IPS-20b (cell line): ENCODE measurements at regions not wholly inside any gene's neighbourhood (a gene's known extent, or its start where the extent isn't known, plus 50 kb on each side); places are given as distances from the start of the nearest gene placed in this dataset.
"Not testable (repeated sequence)": the region's sequence is repeated elsewhere in the genome, so short reads cannot be mapped to it uniquely, and the experiment has no call there.

Source experiments
- H3K27ac ChIP-seq: one replicate; pipeline ENCODE4 v1.5.1; 2013; ENCODE audit warnings: low read length
- H3K27me3 ChIP-seq: 2 replicates; pipeline ENCODE4 v1.6.1; 2013; ENCODE audit warnings: mild to moderate bottlenecking, low read length, inconsistent platforms; ENCODE audit not compliant: insufficient read depth
- H3K36me3 ChIP-seq: 2 replicates; pipeline ENCODE4 v1.6.1; 2013; ENCODE audit warnings: low read depth, mild to moderate bottlenecking, inconsistent platforms, low read length, moderate library complexity; ENCODE audit not compliant: insufficient read depth
- H3K4me1 ChIP-seq: 2 replicates; pipeline ENCODE4 v1.6.1; 2013; ENCODE audit warnings: mild to moderate bottlenecking, control low read depth, inconsistent platforms, low read length, moderate library complexity; ENCODE audit not compliant: insufficient read depth
- H3K4me3 ChIP-seq: 2 replicates; pipeline ENCODE4 v1.5.1; 2013; ENCODE audit warnings: mild to moderate bottlenecking, low read length, inconsistent platforms
- H3K9ac ChIP-seq: 2 replicates; pipeline ENCODE4 v1.6.1; 2013; ENCODE audit warnings: low read depth, mild to moderate bottlenecking, inconsistent platforms, low read length, moderate library complexity
- H3K9me3 ChIP-seq: 2 replicates; pipeline ENCODE4 v1.6.1; 2013; ENCODE audit warnings: mild to moderate bottlenecking, low read depth, low read length, inconsistent platforms; ENCODE audit not compliant: insufficient read depth

GRCh38 chr5:118596255-118596654 is 392.1 kb downstream of the DTWD2 start:
- Histone ChIP-seq H3K27me3 (no peaks in the 10 kb centered on the region), H3K9ac (no peak overlapping the region), H3K4me3 (no peak overlapping the region), H3K36me3 (no peaks in the 10 kb centered on the region), H3K4me1 (no peaks in the 10 kb centered on the region), H3K27ac (no peak overlapping the region), H3K9me3 (no peaks in the 10 kb centered on the region)

- no peaks in the 10 kb centered on the region for H3K9me3 ChIP-seq
- no peaks in the 10 kb centered on the region for H3K4me1 ChIP-seq
- no peak overlapping the region for H3K27ac ChIP-seq
- H3K4me3 ChIP-seq = no peak overlapping the region
- H3K36me3 ChIP-seq = no peaks in the 10 kb centered on the region
- H3K9ac ChIP-seq = no peak overlapping the region
- no peaks in the 10 kb centered on the region for H3K27me3 ChIP-seq
These were observed 395.4 kb downstream of the DTWD2 start for GRCh38 chr5:118593003-118593328.

GRCh38 chr5:118592229-118593002 is 395.9 kb downstream of the DTWD2 start:
- Histone ChIP-seq H3K27me3 (no peaks in the 10 kb centered on the region), H3K4me1 (no peaks in the 10 kb centered on the region), H3K9ac (no peak overlapping the region), H3K36me3 (no peaks in the 10 kb centered on the region), H3K9me3 (no peaks in the 10 kb centered on the region), H3K4me3 (no peak overlapping the region), H3K27ac (no peak overlapping the region)

DNA sequence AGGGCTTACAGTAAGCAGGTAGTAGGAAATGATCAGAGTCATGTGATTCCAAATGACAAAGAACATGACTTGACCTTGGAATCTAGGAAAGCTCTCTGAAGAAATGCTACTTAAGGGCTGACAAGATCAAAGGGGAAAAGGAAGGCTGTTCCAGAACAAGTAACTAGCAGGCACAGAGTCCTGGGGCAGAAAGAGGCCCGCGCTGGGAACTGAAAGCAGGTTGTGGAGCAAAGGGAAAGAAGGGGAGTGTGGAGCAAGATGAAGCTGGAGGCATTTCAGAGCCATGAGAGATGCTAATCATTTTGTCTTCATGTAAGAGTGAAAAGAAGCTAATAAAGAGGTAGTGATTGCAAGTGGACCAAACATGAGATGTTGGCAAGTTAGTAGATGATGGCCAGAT is 397.5 kb downstream of the DTWD2 start:
- no peaks in the 10 kb centered on the region for H3K27me3 ChIP-seq
- H3K27ac ChIP-seq = no peak overlapping the region
- no peaks in the 10 kb centered on the region for H3K36me3 ChIP-seq
- H3K4me1 ChIP-seq = no peaks in the 10 kb centered on the region
- H3K9ac ChIP-seq = no peak overlapping the region
- H3K9me3 ChIP-seq = no peaks in the 10 kb centered on the region
- H3K4me3 ChIP-seq = no peak overlapping the region

DNA sequence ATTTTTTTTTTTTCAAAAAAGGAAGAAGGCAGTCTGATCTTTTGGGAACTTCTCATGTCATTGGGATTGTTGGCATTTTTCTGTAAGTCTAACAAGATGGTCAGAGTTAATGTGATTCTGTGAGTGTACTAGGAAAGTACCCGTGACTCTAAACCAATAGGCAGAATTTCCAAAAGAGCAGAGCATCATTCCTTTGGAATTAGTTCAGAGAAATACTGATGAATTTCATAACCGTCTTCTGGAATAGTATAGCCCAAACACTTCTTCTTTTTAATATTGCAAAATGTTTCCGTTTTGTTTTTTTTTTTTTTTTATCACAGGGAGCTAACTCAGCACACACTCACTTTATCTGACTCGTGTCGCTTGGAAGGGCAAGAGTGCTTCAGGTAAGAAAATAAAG is 407.4 kb downstream of the DTWD2 start:
- Histone ChIP-seq H3K27ac (no peak overlapping the region), H3K36me3 (no peaks in the 10 kb centered on the region), H3K4me1 (no peaks in the 10 kb centered on the region), H3K27me3 (no peaks in the 10 kb centered on the region), H3K9ac (no peak overlapping the region), H3K4me3 (no peak overlapping the region), H3K9me3 (no peaks in the 10 kb centered on the region)

- H3K27me3 ChIP-seq = no peaks in the 10 kb centered on the region
- no peak overlapping the region for H3K27ac ChIP-seq
- no peaks in the 10 kb centered on the region for H3K9me3 ChIP-seq
- H3K9ac ChIP-seq = no peak overlapping the region
- H3K36me3 ChIP-seq = no peaks in the 10 kb centered on the region
- H3K4me3 ChIP-seq = no peak overlapping the region
- H3K4me1 ChIP-seq = no peaks in the 10 kb centered on the region
These were observed 410.3 kb downstream of the DTWD2 start for GRCh38 chr5:118578093-118578492.

GRCh38 chr5:118577621-118578020 is 410.7 kb downstream of the DTWD2 start:
- Histone ChIP-seq H3K9ac (no peak overlapping the region), H3K9me3 (no peaks in the 10 kb centered on the region), H3K27ac (no peak overlapping the region), H3K4me3 (no peak overlapping the region), H3K36me3 (no peaks in the 10 kb centered on the region), H3K4me1 (no peaks in the 10 kb centered on the region), H3K27me3 (no peaks in the 10 kb centered on the region)

DNA sequence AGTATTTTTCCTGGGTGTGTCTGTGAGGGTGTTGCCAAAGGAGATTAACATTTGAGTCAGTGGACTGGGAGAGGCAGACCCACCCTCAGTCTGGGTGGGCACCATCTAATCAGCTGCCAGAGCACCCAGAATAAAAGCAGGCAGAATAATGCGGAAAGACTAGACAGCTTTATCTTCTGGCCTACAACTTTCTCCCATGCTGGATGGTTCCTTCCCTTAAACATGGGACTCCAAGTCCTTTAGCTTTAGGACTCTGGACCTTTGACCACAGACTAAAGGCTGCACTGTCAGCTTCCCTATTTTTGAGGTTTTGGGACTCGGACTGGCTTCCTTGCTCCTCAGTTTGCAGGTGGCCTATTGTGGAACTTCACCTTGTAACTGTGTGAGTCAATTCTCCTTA is 418.1 kb downstream of the DTWD2 start:
- H3K36me3 ChIP-seq, H3K27ac ChIP-seq, H3K9ac ChIP-seq, H3K4me3 ChIP-seq, H3K4me1 ChIP-seq, H3K9me3 ChIP-seq, H3K27me3 ChIP-seq: not testable (repeated sequence)

- not testable (repeated sequence) for H3K27ac ChIP-seq, H3K9me3 ChIP-seq, H3K4me1 ChIP-seq, H3K36me3 ChIP-seq, H3K9ac ChIP-seq, H3K4me3 ChIP-seq, H3K27me3 ChIP-seq
These were observed 418.8 kb downstream of the DTWD2 start for GRCh38 chr5:118569596-118569995.

GRCh38 chr5:118565335-118565971 is 422.9 kb downstream of the DTWD2 start:
- no peaks in the 10 kb centered on the region for H3K4me1 ChIP-seq

GRCh38 chr5:118561971-118562370 is 426.4 kb downstream of the DTWD2 start:
- H3K27ac ChIP-seq = no peak overlapping the region
- H3K9me3 ChIP-seq = no peaks in the 10 kb centered on the region
- no peak overlapping the region for H3K9ac ChIP-seq
- no peaks in the 10 kb centered on the region for H3K27me3 ChIP-seq
- no peak overlapping the region for H3K4me3 ChIP-seq
- H3K4me1 ChIP-seq = no peaks in the 10 kb centered on the region
- no peaks in the 10 kb centered on the region for H3K36me3 ChIP-seq

More at GRCh38 chr5:118565335-118565971, 422.9 kb downstream of the DTWD2 start:
- Histone ChIP-seq H3K27me3 (no peaks in the 10 kb centered on the region), H3K4me3 (no peak overlapping the region), H3K9ac (no peak overlapping the region), H3K9me3 (no peaks in the 10 kb centered on the region), H3K27ac (no peak overlapping the region), H3K36me3 (no peaks in the 10 kb centered on the region)

- H3K9me3 ChIP-seq = no peaks in the 10 kb centered on the region
- H3K36me3 ChIP-seq = no peaks in the 10 kb centered on the region
- no peaks in the 10 kb centered on the region for H3K27me3 ChIP-seq
- H3K4me1 ChIP-seq = no peaks in the 10 kb centered on the region
- H3K27ac ChIP-seq = no peak overlapping the region
- no peak overlapping the region for H3K4me3 ChIP-seq
- no peak overlapping the region for H3K9ac ChIP-seq
These were observed 427.1 kb downstream of the DTWD2 start for GRCh38 chr5:118561235-118561634.
